ENCODE measurements at regions not wholly inside any gene's neighbourhood (a gene's known extent, or its start where the extent isn't known, plus 50 kb on each side); places are given as distances from the start of the nearest gene placed in this dataset. TPM values are rescaled to one million over a fixed set of nuclear protein-coding genes. Genes with fewer than 3 reads are reported as not detected.

DNA sequence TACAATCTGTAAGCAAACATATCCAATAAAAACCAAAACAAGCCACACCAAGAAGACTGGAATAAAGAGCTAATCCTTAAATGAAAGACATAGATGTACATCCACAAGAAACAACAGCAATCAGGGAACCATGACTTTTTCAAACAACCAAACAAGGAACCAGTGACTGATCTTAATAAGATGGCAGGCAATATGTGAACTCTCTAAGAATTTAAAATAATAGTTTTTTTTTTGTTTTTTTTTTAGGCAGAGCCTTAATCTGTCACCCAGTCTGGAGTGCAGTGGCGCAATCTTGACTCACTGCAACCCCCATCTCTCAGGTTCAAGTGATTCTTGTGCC is 52.9 kb upstream of the CAPRIN2 start:
- no peak overlapping the region for H3K14ac ChIP-seq (ENCODE audit: low read length in 2 of 2)
- DNase-seq, result no peak
- H3K27me3 ChIP-seq (ENCODE audit: control insufficient read depth in 1 of 2, insufficient read depth in 1 of 2, low read length in 2 of 2), result no peaks in the 10 kb centered on the region
- H3K4me2 ChIP-seq (ENCODE audit: low read length, poor library complexity, severe bottlenecking), result no peak overlapping the region
- no peak overlapping the region for H2AFZ ChIP-seq (ENCODE audit: low read depth, low read length)
- 75% methylated on average over 1 of the region's 1 CpG for WGBS
- no peak overlapping the region for H2BK5ac ChIP-seq (ENCODE audit: low read depth, low read length, poor library complexity, severe bottlenecking)
- H2BK12ac ChIP-seq (ENCODE audit: low read length in 2 of 2), result no peak overlapping the region
- H3K4ac ChIP-seq (ENCODE audit: low read depth in 1 of 2, low read length in 2 of 2), result no peak overlapping the region
- no peak overlapping the region for H4K91ac ChIP-seq (ENCODE audit: low read length)
- H3K36me3 ChIP-seq (ENCODE audit: control insufficient read depth in 1 of 2, insufficient read depth in 2 of 2, low read depth in 1 of 2, low read length in 2 of 2), result peaks cover 6 to 7% of the 10 kb centered on the region in 2 experiments
- no peak overlapping the region for H2AK5ac ChIP-seq (ENCODE audit: low read length, severe bottlenecking)
- no peak overlapping the region for H2BK120ac ChIP-seq (ENCODE audit: low read depth, low read length)
- H2BK15ac ChIP-seq (ENCODE audit: low read depth, poor library complexity, severe bottlenecking), result no peak overlapping the region
- peaks cover 4% of the 10 kb centered on the region for H3K4me1 ChIP-seq (ENCODE audit: control insufficient read depth, insufficient read depth, low read depth, low read length)
- no peak overlapping the region for H4K8ac ChIP-seq (ENCODE audit: low read length)
- H3K9ac ChIP-seq (ENCODE audit: low read length), result no peak overlapping the region
- no peaks in the 10 kb centered on the region for H3K9me3 ChIP-seq (ENCODE audit: control insufficient read depth, low read length)
- no peak overlapping the region for H3K18ac ChIP-seq (ENCODE audit: low read depth in 1 of 2, low read length in 2 of 2)
- no peak overlapping the region for H3K27ac ChIP-seq (ENCODE audit: low read length, poor library complexity, severe bottlenecking)
- H3K4me3 ChIP-seq (ENCODE audit: insufficient read depth in 1 of 2, low read depth in 1 of 2, low read length in 2 of 2), result no peak overlapping the region
- no peaks in the 10 kb centered on the region for H3K79me1 ChIP-seq (replicated peaks; ENCODE audit: low read length, poor library complexity, severe bottlenecking)
- H3K23ac ChIP-seq (ENCODE audit: low read length in 2 of 2), result no peak overlapping the region

DNA sequence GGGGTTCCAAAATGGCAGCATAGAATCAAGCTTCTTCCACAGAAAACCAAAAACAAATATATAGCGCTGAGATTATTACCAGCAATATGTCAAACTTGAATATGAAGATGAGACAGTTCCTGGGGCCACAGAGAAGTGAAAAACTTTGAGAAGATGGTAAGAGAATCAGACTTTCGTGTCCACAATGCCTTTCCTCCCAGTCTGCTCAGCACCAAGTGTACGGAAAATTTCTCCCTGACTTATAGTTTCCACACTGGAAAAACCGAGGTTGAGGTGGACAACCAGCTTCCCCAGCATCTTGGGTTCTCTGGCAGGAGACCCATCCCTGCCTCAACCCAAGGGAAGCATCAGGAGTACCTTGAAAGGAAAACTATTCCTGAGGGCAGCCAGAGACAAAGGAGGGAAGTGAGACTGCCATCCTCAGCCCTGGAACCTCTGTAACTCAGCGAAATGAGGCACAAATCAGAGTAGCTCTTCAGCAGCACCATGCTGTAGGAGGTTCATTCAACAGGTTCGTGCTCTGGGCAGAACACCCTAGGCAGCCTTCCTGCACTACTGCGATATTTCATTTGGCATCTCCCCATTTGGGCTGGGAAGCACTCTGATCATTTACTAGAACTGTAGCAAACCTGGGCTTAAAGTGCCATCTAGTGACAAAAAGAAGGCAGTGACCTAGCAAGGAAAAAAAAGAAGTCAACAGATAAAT is 52.4 kb upstream of the CAPRIN2 start:
- Histone ChIP-seq H4K91ac (ENCODE audit: low read length) (peak overlapping the region; percentile 27), H3K9ac (ENCODE audit: low read length) (peak overlapping the region; percentile 63), H2AK5ac (ENCODE audit: low read length, severe bottlenecking) (peak overlapping the region; percentile 2), H3K23ac (ENCODE audit: low read length in 2 of 2) (no peak overlapping the region), H3K4me2 (ENCODE audit: low read length, poor library complexity, severe bottlenecking) (peak overlapping the region; percentile 40), H2BK120ac (ENCODE audit: low read depth, low read length) (peak overlapping the region; percentile 61), H2BK15ac (ENCODE audit: low read depth, poor library complexity, severe bottlenecking) (peak overlapping the region; percentile 69), H2AFZ (ENCODE audit: low read depth, low read length) (peak overlapping the region; percentile 62), H3K18ac (ENCODE audit: low read depth in 1 of 2, low read length in 2 of 2) (peak overlapping the region; percentile 54 to 80), H3K79me1 (replicated peaks; ENCODE audit: low read length, poor library complexity, severe bottlenecking) (no peaks in the 10 kb centered on the region), H3K27ac (ENCODE audit: low read length, poor library complexity, severe bottlenecking) (no peak overlapping the region), H4K8ac (ENCODE audit: low read length) (peak overlapping the region; percentile 82), H2BK5ac (ENCODE audit: low read depth, low read length, poor library complexity, severe bottlenecking) (no peak overlapping the region), H3K27me3 (ENCODE audit: control insufficient read depth in 1 of 2, insufficient read depth in 1 of 2, low read length in 2 of 2) (no peaks in the 10 kb centered on the region), H2BK12ac (ENCODE audit: low read length in 2 of 2) (peak overlapping the region in 1 of 2 experiments; percentile 93), H3K4me1 (ENCODE audit: control insufficient read depth, insufficient read depth, low read depth, low read length) (peaks cover 4% of the 10 kb centered on the region), H3K14ac (ENCODE audit: low read length in 2 of 2) (peak overlapping the region in 1 of 2 experiments; percentile 64), H3K4me3 (ENCODE audit: insufficient read depth in 1 of 2, low read depth in 1 of 2, low read length in 2 of 2) (peak overlapping the region in 1 of 2 experiments; percentile 34), H3K4ac (ENCODE audit: low read depth in 1 of 2, low read length in 2 of 2) (peak overlapping the region in 1 of 2 experiments; percentile 64), H3K9me3 (ENCODE audit: control insufficient read depth, low read length) (no peaks in the 10 kb centered on the region), H3K36me3 (ENCODE audit: control insufficient read depth in 1 of 2, insufficient read depth in 2 of 2, low read depth in 1 of 2, low read length in 2 of 2) (peaks cover 6 to 9% of the 10 kb centered on the region in 2 experiments)
- peak; percentile 79 for DNase-seq
- 65% methylated on average over 7 of the region's 7 CpGs for WGBS

DNA sequence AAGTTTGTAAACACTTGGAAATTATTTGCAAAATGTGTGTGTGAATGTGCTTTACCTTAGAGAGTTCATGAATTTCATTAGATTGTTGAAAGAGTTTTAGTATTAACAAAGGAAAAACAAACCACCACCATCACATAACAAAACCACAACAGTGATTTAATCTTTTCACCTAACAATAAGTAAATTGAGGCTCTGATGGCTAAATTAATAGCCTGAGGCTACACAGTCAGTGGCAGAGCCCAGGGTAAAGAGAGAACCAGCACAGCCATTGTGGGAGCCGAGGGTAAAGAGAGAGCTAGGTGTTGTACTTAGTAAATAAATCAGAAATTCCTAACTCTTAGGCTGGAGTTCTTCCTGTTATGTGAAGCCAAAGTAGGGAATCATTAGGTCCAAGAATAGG is 51.2 kb upstream of the CAPRIN2 start:
- H2AK5ac ChIP-seq (ENCODE audit: low read length, severe bottlenecking), result no peak overlapping the region
- H3K27ac ChIP-seq (ENCODE audit: low read length, poor library complexity, severe bottlenecking), result no peak overlapping the region
- no peak overlapping the region for H2BK120ac ChIP-seq (ENCODE audit: low read depth, low read length)
- no peak overlapping the region for H3K4me2 ChIP-seq (ENCODE audit: low read length, poor library complexity, severe bottlenecking)
- no peak overlapping the region for H4K8ac ChIP-seq (ENCODE audit: low read length)
- H3K9ac ChIP-seq (ENCODE audit: low read length), result no peak overlapping the region
- no peak overlapping the region for H3K23ac ChIP-seq (ENCODE audit: low read length in 2 of 2)
- H4K91ac ChIP-seq (ENCODE audit: low read length), result no peak overlapping the region
- H3K4me1 ChIP-seq (ENCODE audit: control insufficient read depth, insufficient read depth, low read depth, low read length), result peaks cover 4% of the 10 kb centered on the region
- no peak overlapping the region for H3K18ac ChIP-seq (ENCODE audit: low read depth in 1 of 2, low read length in 2 of 2)
- H3K4ac ChIP-seq (ENCODE audit: low read depth in 1 of 2, low read length in 2 of 2), result no peak overlapping the region
- no peak overlapping the region for H2BK12ac ChIP-seq (ENCODE audit: low read length in 2 of 2)
- H2BK15ac ChIP-seq (ENCODE audit: low read depth, poor library complexity, severe bottlenecking), result no peak overlapping the region
- WGBS, result 93% methylated on average over 1 of the region's 1 CpG
- H3K79me1 ChIP-seq (replicated peaks; ENCODE audit: low read length, poor library complexity, severe bottlenecking), result peaks cover 2% of the 10 kb centered on the region
- H3K4me3 ChIP-seq (ENCODE audit: insufficient read depth in 1 of 2, low read depth in 1 of 2, low read length in 2 of 2), result no peak overlapping the region
- H3K27me3 ChIP-seq (ENCODE audit: control insufficient read depth in 1 of 2, insufficient read depth in 1 of 2, low read length in 2 of 2), result no peaks in the 10 kb centered on the region
- no peak overlapping the region for H2AFZ ChIP-seq (ENCODE audit: low read depth, low read length)
- H3K36me3 ChIP-seq (ENCODE audit: control insufficient read depth in 1 of 2, insufficient read depth in 2 of 2, low read depth in 1 of 2, low read length in 2 of 2), result peaks cover 8 to 19% of the 10 kb centered on the region in 2 experiments
- H3K9me3 ChIP-seq (ENCODE audit: control insufficient read depth, low read length), result no peaks in the 10 kb centered on the region
- H3K14ac ChIP-seq (ENCODE audit: low read length in 2 of 2), result no peak overlapping the region
- no peak overlapping the region for H2BK5ac ChIP-seq (ENCODE audit: low read depth, low read length, poor library complexity, severe bottlenecking)
- no peak for DNase-seq

Small RNA genes lying in the stretch of these regions (small RNA-seq; reads per million reads assigned to genes)
- not detected for gene PPIAP44 (ENCODE audit: low read depth)
